Stimulated activated naive B cell treated with anti-CD40 and anti-IgM and Interleukin-4, amounts not matched to agents 10 μg/mL and 1 μg/mL and 100 μg/mL, for 72 hours (primary cell): ENCODE measurements at regions not wholly inside any gene's neighbourhood (a gene's known extent, or its start where the extent isn't known, plus 50 kb on each side); places are given as distances from the start of the nearest gene placed in this dataset.
"Not testable (repeated sequence)": the region's sequence is repeated elsewhere in the genome, so short reads cannot be mapped to it uniquely, and the experiment has no call there.

Experiments used
- ATAC-seq, 2 donors: fragments of 150-1000 bp; cut with Tn5 transposase; replicated peaks; 2 replicates each; pipeline ENCODE4 v1.10.0; 2021; ENCODE audit warnings: moderate library complexity in 1 of 2
- DNase-seq: peaks from one replicate; pipeline ENCODE4 v3.0.0; 2021
- H3K27ac Mint-ChIP-seq: one replicate; pipeline ENCODE4 v1.8.0; 2022; ENCODE audit warnings: mild to moderate bottlenecking, mixed read lengths
- H3K27me3 Mint-ChIP-seq, 2 donors: one replicate each; pipeline ENCODE4 v1.8.0; 2022; ENCODE audit warnings: mixed read lengths in 2 of 2
- H3K36me3 Mint-ChIP-seq, 2 donors: one replicate each; pipeline ENCODE4 v1.8.0; 2022; ENCODE audit warnings: mixed read lengths in 2 of 2, mild to moderate bottlenecking in 1 of 2
- H3K4me1 Mint-ChIP-seq, 2 donors: one replicate each; pipeline ENCODE4 v1.8.0; 2022; ENCODE audit warnings: mixed read lengths in 2 of 2, mild to moderate bottlenecking in 1 of 2
- H3K4me3 Mint-ChIP-seq, 2 donors: one replicate each; pipeline ENCODE4 v1.8.0; 2022; ENCODE audit warnings: mild to moderate bottlenecking in 2 of 2, mixed read lengths in 2 of 2, moderate library complexity in 1 of 2
- H3K9me3 Mint-ChIP-seq, 2 donors: one replicate each; pipeline ENCODE4 v1.8.0; 2022; ENCODE audit warnings: mixed read lengths in 2 of 2, mild to moderate bottlenecking in 1 of 2

DNA sequence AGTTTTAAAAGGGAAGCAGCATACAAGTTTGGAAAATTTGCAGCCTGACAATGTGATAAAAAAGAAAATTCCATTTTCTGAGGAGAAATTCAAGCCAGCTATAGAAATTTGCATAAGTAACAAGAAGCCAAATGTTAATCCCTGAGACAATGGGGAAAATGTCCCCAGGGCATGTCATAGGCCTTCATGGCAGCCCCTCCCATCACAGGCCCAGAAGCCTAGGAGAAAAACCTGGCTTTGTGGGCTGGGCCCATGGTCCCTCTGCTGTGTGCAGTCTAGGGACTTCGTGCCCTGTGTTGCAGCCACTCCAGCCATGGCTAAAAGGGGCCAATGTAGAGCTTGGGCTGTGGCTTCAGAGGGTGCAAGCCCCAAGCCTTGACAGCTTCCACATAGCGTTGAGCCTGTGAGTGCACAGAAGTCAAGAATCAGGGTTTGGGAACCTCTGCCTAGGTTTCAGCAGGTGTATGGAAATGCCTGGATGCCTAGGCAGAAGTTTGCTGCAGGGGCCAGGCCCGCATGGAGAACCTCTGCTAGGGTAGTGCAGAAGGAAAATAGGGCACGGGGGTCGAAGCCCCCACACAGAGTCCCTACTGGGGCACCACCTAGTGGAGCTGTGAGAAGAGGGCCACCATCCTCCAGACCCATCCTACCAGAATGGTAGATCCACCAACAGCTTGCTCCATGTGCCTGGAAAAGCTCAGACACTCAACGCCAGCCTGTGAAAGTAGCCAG is 209.8 kb upstream of the ZRANB2 start:
- not testable (repeated sequence) for DNase-seq, H3K36me3 Mint-ChIP-seq, ATAC-seq, H3K9me3 Mint-ChIP-seq, H3K27me3 Mint-ChIP-seq, H3K4me3 Mint-ChIP-seq, H3K4me1 Mint-ChIP-seq, H3K27ac Mint-ChIP-seq

DNA sequence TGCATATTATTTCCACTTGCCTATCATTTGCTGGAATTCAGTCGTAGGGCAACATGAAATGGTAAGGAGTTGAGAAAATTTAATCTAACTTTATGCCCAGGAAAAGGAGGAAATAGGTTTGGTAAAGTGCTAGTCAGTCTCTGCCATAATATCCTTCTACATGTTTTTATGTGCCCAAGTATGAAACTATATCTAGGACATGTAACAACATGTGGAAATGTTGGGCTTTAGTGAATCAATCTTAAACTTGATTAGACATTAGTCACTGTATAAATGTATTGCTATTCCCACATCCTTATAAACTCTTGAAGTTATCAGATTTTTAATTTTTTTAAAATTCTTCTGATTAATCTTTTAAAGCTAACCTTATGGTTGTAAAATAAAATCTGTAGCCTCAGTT is 204.7 kb upstream of the ZRANB2 start:
- no peaks in the 10 kb centered on the region for H3K36me3 Mint-ChIP-seq
- ATAC-seq = no peak
- no peaks in the 10 kb centered on the region for H3K27me3 Mint-ChIP-seq
- H3K4me1 Mint-ChIP-seq = no peaks in the 10 kb centered on the region
- no peak for DNase-seq
- H3K4me3 Mint-ChIP-seq = no peak overlapping the region
- H3K9me3 Mint-ChIP-seq = peaks cover 5 to 10% of the 10 kb centered on the region in 2 donors
- H3K27ac Mint-ChIP-seq = no peak overlapping the region

DNA sequence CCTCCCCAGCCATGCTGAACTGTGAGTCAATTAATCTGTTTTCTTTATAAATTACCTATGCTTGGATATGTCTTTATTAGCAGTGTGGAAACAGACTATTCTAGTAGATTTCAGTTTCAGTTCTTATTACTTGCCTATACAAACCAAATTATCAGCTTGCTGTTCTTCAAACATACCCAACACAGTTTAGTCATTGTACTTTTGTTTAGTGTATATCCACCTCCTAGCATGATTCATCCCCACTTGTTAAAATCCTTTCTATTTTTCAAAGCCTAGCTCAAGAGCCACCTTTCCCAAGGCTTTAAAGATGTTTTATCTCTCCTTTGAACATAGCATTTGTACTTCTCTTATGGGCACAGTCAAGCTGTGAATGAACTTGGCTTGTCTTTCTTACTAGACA is 195.6 kb upstream of the ZRANB2 start:
- peaks cover 3 to 6% of the 10 kb centered on the region in 2 donors for H3K9me3 Mint-ChIP-seq
- no peak for DNase-seq
- no peaks in the 10 kb centered on the region for H3K27me3 Mint-ChIP-seq
- H3K36me3 Mint-ChIP-seq = no peaks in the 10 kb centered on the region
- ATAC-seq = no peak
- H3K27ac Mint-ChIP-seq = no peak overlapping the region
- no peaks in the 10 kb centered on the region for H3K4me1 Mint-ChIP-seq
- no peak overlapping the region for H3K4me3 Mint-ChIP-seq

DNA sequence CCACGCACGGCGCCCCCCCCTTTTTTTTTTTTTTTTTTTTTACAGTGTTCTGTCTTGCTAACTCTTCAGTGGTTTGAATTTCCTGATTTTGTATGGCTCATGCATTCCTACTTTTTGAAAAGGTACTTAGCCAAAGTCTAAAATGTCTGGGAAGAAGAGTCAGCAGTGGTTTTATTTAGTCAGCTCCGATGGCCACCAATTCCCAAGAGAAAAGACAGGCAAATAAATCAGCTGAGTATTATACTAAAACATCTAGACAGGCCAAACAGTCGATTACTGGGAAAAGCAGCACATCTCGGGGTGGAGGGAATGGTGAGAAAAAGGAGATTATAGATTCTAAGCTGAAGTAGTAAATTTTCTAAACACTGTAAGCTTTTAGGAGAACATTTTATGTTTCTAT is 192.5 kb upstream of the ZRANB2 start:
- Mint-ChIP-seq H3K9me3 (peaks cover 3 to 6% of the 10 kb centered on the region in 2 donors), H3K27me3 (no peaks in the 10 kb centered on the region), H3K4me1 (no peaks in the 10 kb centered on the region), H3K36me3 (no peaks in the 10 kb centered on the region), H3K4me3 (no peak overlapping the region), H3K27ac (no peak overlapping the region)
- DNase-seq (no peak), ATAC-seq (no peak)

GRCh38 chr1:71270394-71270915 is 189.6 kb upstream of the ZRANB2 start:
- no peaks in the 10 kb centered on the region for H3K4me1 Mint-ChIP-seq
- H3K36me3 Mint-ChIP-seq = no peaks in the 10 kb centered on the region
- no peaks in the 10 kb centered on the region for H3K27me3 Mint-ChIP-seq
- peaks cover 0 to 1% of the 10 kb centered on the region in 2 donors for H3K9me3 Mint-ChIP-seq
- ATAC-seq (no peak), DNase-seq (no peak)
- no peak overlapping the region for H3K4me3 Mint-ChIP-seq
- no peak overlapping the region for H3K27ac Mint-ChIP-seq

- Mint-ChIP-seq H3K4me1 (no peaks in the 10 kb centered on the region), H3K27me3 (no peaks in the 10 kb centered on the region), H3K9me3 (peaks cover 0 to 1% of the 10 kb centered on the region in 2 donors), H3K36me3 (no peaks in the 10 kb centered on the region), H3K27ac (no peak overlapping the region), H3K4me3 (no peak overlapping the region)
- DNase-seq = no peak
- no peak for ATAC-seq
Observed at GRCh38 chr1:71269818-71270217, 189.0 kb upstream of the ZRANB2 start.

GRCh38 chr1:71269179-71269578 is 188.3 kb upstream of the ZRANB2 start:
- no peak overlapping the region for H3K4me3 Mint-ChIP-seq
- H3K36me3 Mint-ChIP-seq = no peaks in the 10 kb centered on the region
- ATAC-seq (no peak), DNase-seq (no peak)
- H3K4me1 Mint-ChIP-seq = no peaks in the 10 kb centered on the region
- no peak overlapping the region for H3K27ac Mint-ChIP-seq
- no peaks in the 10 kb centered on the region for H3K27me3 Mint-ChIP-seq
- H3K9me3 Mint-ChIP-seq = peaks cover 0 to 1% of the 10 kb centered on the region in 2 donors

GRCh38 chr1:71267220-71267619 is 186.4 kb upstream of the ZRANB2 start:
- DNase-seq (no peak), ATAC-seq (no peak)
- Mint-ChIP-seq H3K27me3 (no peaks in the 10 kb centered on the region), H3K36me3 (no peaks in the 10 kb centered on the region), H3K4me3 (no peak overlapping the region), H3K27ac (no peak overlapping the region), H3K4me1 (no peaks in the 10 kb centered on the region), H3K9me3 (peaks cover 0 to 1% of the 10 kb centered on the region in 2 donors)

DNA sequence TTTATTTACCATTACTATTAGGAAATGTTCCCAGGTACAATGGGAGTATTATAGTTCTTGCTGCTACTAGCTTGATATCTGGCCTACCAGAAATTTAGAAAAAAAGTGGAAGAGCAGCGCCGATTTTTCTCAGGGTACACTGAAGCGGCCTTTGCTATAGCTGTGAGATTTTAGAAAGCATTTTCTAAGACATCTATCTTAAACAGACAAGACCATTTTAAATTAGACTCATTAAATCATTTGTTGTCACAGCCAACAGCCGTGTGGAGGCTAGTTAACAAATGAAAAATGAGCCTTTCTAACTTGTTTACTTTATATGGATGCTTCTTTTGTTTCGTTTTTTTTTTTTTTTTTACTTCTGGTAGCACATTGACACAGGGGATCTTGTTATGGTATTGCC is 183.2 kb upstream of the ZRANB2 start:
- Mint-ChIP-seq H3K4me1 (no peaks in the 10 kb centered on the region), H3K36me3 (no peaks in the 10 kb centered on the region), H3K27me3 (no peaks in the 10 kb centered on the region), H3K4me3 (no peak overlapping the region), H3K9me3 (no peaks in the 10 kb centered on the region), H3K27ac (no peak overlapping the region)
- DNase-seq (no peak), ATAC-seq (no peak)

- ATAC-seq = no peak
- no peak for DNase-seq
- Mint-ChIP-seq H3K36me3 (no peaks in the 10 kb centered on the region), H3K27me3 (no peaks in the 10 kb centered on the region), H3K27ac (no peak overlapping the region), H3K4me3 (no peak overlapping the region), H3K9me3 (no peaks in the 10 kb centered on the region), H3K4me1 (no peaks in the 10 kb centered on the region)
Observed at GRCh38 chr1:71262970-71263369, 182.1 kb upstream of the ZRANB2 start.

DNA sequence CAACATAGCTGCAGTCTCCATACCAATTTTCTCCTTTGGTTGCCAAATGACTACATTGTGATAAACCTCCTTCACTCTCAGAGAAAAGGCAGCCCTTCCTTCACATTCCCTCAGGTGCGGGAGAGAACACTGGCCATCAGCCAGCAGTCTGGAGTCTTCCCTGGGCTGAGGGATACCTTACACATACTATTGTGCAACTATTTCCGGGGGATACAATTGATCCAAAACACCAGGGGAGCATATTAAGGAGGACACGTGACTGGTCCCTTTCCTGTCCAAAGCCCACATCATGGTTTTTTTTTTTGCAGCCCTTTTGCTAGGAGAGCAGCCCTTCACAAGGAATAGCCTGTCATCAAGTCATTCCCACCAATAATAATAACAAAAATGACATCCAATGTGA is 172.1 kb upstream of the ZRANB2 start:
- DNase-seq (no peak), ATAC-seq (no peak)
- no peaks in the 10 kb centered on the region for H3K36me3 Mint-ChIP-seq
- H3K27ac Mint-ChIP-seq = no peak overlapping the region
- no peak overlapping the region for H3K4me3 Mint-ChIP-seq
- H3K9me3 Mint-ChIP-seq = no peaks in the 10 kb centered on the region
- H3K4me1 Mint-ChIP-seq = no peaks in the 10 kb centered on the region
- no peaks in the 10 kb centered on the region for H3K27me3 Mint-ChIP-seq

DNA sequence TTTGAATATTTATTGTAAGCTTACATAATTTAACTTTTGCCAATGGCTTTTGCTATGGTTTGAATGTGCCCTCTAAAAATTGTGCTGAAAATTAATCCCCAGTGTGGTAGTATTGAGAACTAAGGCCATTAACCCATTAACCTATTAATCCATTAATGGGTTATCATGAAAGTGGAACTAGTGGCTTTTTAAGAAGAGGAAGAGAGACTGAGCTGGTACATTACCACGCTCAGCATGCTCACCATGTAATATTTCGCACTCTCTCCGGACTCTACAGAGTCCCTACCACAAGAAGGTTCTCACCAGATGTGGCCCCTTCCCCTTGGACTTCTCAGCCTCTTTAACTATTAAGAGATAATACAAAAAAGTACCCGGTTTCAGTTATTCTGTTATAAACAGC is 164.4 kb upstream of the ZRANB2 start:
- DNase-seq = no peak
- H3K9me3 Mint-ChIP-seq = peaks cover 0 to 2% of the 10 kb centered on the region in 2 donors

GRCh38 chr1:71242239-71242638 is 161.4 kb upstream of the ZRANB2 start:
- Mint-ChIP-seq H3K36me3 (no peaks in the 10 kb centered on the region), H3K9me3 (peaks cover 0 to 2% of the 10 kb centered on the region in 2 donors), H3K4me1 (no peaks in the 10 kb centered on the region), H3K27me3 (no peaks in the 10 kb centered on the region), H3K27ac (no peak overlapping the region), H3K4me3 (no peak overlapping the region)
- ATAC-seq = no peak
- DNase-seq = no peak

More for the DNA sequence above, 164.4 kb upstream of the ZRANB2 start:
- Mint-ChIP-seq H3K36me3 (no peaks in the 10 kb centered on the region), H3K4me3 (no peak overlapping the region), H3K27me3 (no peaks in the 10 kb centered on the region), H3K27ac (no peak overlapping the region), H3K4me1 (no peaks in the 10 kb centered on the region)
- ATAC-seq = no peak

DNA sequence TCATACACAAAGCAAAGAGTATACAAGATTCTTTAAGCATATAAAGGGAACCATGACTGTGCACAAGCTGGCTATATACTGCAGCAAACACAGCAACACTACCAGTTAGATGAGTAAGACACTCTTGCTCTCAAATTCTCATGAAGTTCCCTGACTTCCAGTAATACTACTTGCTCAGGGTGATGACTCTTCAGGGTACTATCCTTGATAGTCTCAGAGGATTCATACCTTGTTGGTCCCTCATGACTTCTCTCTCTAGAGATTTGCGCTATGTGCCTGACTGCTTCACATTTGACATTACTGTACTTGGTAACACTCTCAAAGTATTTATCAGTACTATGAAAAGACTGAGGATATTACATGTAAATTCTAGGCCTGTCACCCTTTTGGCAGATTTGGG is 159.8 kb upstream of the ZRANB2 start:
- Mint-ChIP-seq H3K4me3 (no peak overlapping the region), H3K27me3 (no peaks in the 10 kb centered on the region), H3K9me3 (no peaks in the 10 kb centered on the region), H3K27ac (no peak overlapping the region), H3K4me1 (no peaks in the 10 kb centered on the region), H3K36me3 (no peaks in the 10 kb centered on the region)
- peak in 1 of 2 donors; percentile 22 for ATAC-seq
- DNase-seq = no peak

GRCh38 chr1:71236503-71236902 is 155.7 kb upstream of the ZRANB2 start:
- Mint-ChIP-seq H3K4me3 (no peak overlapping the region), H3K4me1 (no peaks in the 10 kb centered on the region), H3K27me3 (no peaks in the 10 kb centered on the region), H3K36me3 (no peaks in the 10 kb centered on the region), H3K27ac (no peak overlapping the region), H3K9me3 (no peaks in the 10 kb centered on the region)
- no peak for ATAC-seq
- no peak for DNase-seq
